ENCODE measurements at regions not wholly inside any gene's neighbourhood (a gene's known extent, or its start where the extent isn't known, plus 50 kb on each side); places are given as distances from the start of the nearest gene placed in this dataset.

DNA sequence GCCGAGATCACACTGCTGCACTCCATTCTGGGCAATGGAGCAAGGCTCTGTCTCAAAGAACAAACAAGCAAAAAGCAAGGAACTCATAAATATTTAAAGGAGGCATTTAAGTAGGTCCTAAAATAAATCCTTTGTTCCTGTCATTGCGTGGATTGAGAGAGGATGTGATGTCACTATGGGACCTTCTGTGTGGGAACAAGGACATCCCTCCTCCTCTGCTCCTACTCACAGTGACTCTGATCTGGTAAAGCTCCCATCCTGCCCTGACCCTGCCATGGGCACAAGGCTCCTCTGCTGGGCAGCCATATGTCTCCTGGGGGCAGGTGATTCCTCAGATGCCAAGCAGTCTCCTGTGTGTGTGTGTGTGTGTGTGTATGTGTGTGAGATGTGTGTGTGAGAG, 74.1 kb upstream of the PRSS58 start:
- TF ChIP-seq, protein P1, sequence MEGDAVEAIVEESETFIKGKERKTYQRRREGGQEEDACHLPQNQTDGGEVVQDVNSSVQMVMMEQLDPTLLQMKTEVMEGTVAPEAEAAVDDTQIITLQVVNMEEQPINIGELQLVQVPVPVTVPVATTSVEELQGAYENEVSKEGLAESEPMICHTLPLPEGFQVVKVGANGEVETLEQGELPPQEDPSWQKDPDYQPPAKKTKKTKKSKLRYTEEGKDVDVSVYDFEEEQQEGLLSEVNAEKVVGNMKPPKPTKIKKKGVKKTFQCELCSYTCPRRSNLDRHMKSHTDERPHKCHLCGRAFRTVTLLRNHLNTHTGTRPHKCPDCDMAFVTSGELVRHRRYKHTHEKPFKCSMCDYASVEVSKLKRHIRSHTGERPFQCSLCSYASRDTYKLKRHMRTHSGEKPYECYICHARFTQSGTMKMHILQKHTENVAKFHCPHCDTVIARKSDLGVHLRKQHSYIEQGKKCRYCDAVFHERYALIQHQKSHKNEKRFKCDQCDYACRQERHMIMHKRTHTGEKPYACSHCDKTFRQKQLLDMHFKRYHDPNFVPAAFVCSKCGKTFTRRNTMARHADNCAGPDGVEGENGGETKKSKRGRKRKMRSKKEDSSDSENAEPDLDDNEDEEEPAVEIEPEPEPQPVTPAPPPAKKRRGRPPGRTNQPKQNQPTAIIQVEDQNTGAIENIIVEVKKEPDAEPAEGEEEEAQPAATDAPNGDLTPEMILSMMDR (CRISPR knock-in tag; IDR thresholded peaks at IDR 0.05) = no peak
- no peak for TF ChIP-seq ZNF552 (CRISPR knock-in tag; IDR thresholded peaks at IDR 0.05; ENCODE audit: borderline replicate concordance)
- no peak for TF ChIP-seq ZMYM2 (CRISPR knock-in tag; IDR thresholded peaks at IDR 0.05)
